Naive thymus-derived CD8-positive, alpha-beta T cell (primary cell): ENCODE measurements at regions not wholly inside any gene's neighbourhood (a gene's known extent, or its start where the extent isn't known, plus 50 kb on each side); places are given as distances from the start of the nearest gene placed in this dataset.

Experiments used
- ATAC-seq, 2 donors: fragments of 150-1000 bp; cut with Tn5 transposase in 1 of 2; sonication (Bioruptor Pico), chemical (Tn5 transposase) in 1 of 2; 1 replicate in 1 of 2; 2 replicates in 1 of 2; pipeline ENCODE4 v1.10.0; 2021; ENCODE audit warnings: mild to moderate bottlenecking in 2 of 2, moderate library complexity in 2 of 2
- POLR2A ChIA-PET: fragments of 350-600 bp; sonication (Branson Sonifier 250); formaldehyde crosslinking; loops from one replicate; lab custom pipeline; 2021; ENCODE audit warnings: antibody characterized with exemption; lab: Charles Lee
- DNase-seq, 10 donors: peaks; one replicate each; pipeline versions ENCODE4 v3.0.0 to v3.0.0-alpha.2; 2020 to 2022
- H3K27ac Mint-ChIP-seq, 10 donors: one replicate each; pipeline ENCODE4 v1.8.0; 2020 to 2022; ENCODE audit warnings: mild to moderate bottlenecking in 10 of 10, mixed read lengths in 10 of 10, moderate library complexity in 4 of 10, inconsistent platforms in 1 of 10
- H3K27me3 Mint-ChIP-seq, 5 donors: one replicate each; pipeline ENCODE4 v1.8.0; 2021 to 2022; ENCODE audit warnings: mixed read lengths in 5 of 5
- H3K36me3 Mint-ChIP-seq, 3 donors: one replicate each; pipeline ENCODE4 v1.8.0; 2020 to 2022; ENCODE audit warnings: mixed read lengths in 3 of 3, mild to moderate bottlenecking in 2 of 3, inconsistent platforms in 1 of 3
- H3K4me1 Mint-ChIP-seq, 4 donors: one replicate each; pipeline ENCODE4 v1.8.0; 2021 to 2022; ENCODE audit warnings: mixed read lengths in 4 of 4
- H3K4me3 Mint-ChIP-seq, 10 donors: one replicate each; pipeline ENCODE4 v1.8.0; 2020 to 2022; ENCODE audit warnings: mild to moderate bottlenecking in 10 of 10, mixed read lengths in 10 of 10, moderate library complexity in 6 of 10, inconsistent platforms in 1 of 10
- H3K9me3 Mint-ChIP-seq, 9 donors: one replicate each; pipeline ENCODE4 v1.8.0; 2020 to 2022; ENCODE audit warnings: mixed read lengths in 9 of 9, mild to moderate bottlenecking in 3 of 9, inconsistent platforms in 1 of 9, moderate library complexity in 1 of 9

DNA sequence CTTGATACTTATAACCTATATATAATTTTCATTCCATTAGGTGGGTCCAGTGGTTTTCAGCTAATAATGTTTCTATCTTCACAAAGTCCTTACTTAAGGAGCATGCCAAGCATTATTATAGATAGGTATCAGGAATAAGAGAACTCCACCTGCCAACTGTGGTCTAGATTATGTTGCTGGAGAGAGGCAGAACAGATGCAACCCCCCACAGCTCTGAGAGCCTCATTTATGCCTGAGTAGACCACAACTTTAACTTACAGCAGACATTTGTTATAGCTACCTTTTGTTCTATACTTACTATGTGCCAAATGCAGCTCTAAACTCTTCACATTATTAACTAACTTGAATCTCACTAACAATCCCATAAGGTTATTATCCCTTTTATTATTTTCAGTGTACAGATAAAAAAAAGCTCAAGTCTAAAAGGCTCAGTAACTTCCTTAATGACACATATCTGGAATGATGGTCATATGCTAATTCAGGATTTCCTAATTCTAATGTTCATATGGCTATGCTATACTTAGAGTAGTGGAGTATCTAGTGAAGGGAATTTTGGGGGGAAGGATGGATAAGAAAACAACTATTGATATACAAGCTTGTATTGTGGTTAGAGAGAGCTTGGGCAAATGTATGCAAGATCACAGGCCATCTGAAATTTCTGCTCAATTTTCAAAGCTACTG, 119.1 kb upstream of the RND3 start:
- Mint-ChIP-seq H3K27ac (no peak overlapping the region), H3K9me3 (no peaks in the 10 kb centered on the region), H3K27me3 (no peaks in the 10 kb centered on the region), H3K4me3 (no peak overlapping the region), H3K36me3 (no peaks in the 10 kb centered on the region), H3K4me1 (no peaks in the 10 kb centered on the region)
- ATAC-seq (no peak), DNase-seq (no peak)
- POLR2A ChIA-PET, result no interaction called here

DNA sequence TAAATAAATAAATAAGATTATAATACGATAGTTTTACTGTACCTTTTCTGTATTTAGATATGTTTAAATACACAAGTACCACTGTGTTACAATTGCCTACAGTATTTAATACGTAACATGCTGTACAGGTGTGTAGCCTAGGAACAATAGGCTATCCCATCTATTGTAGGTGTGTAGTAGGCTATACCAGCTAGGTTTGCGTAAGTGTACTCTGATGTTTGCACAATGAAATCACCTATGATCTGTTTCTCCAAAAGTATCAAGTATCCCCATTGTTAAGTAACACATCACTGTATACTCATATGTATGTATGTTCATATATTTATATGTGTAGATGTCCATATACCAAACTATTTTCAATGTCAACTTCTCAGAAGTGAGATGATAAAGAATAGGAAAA, 118.2 kb upstream of the RND3 start:
- H3K4me3 Mint-ChIP-seq, result no peak overlapping the region
- no peak for DNase-seq
- no peaks in the 10 kb centered on the region for H3K4me1 Mint-ChIP-seq
- H3K9me3 Mint-ChIP-seq, result no peaks in the 10 kb centered on the region
- no peak overlapping the region for H3K27ac Mint-ChIP-seq
- ATAC-seq, result no peak
- no peaks in the 10 kb centered on the region for H3K36me3 Mint-ChIP-seq
- H3K27me3 Mint-ChIP-seq, result no peaks in the 10 kb centered on the region
- POLR2A ChIA-PET, result no interaction called here

DNA sequence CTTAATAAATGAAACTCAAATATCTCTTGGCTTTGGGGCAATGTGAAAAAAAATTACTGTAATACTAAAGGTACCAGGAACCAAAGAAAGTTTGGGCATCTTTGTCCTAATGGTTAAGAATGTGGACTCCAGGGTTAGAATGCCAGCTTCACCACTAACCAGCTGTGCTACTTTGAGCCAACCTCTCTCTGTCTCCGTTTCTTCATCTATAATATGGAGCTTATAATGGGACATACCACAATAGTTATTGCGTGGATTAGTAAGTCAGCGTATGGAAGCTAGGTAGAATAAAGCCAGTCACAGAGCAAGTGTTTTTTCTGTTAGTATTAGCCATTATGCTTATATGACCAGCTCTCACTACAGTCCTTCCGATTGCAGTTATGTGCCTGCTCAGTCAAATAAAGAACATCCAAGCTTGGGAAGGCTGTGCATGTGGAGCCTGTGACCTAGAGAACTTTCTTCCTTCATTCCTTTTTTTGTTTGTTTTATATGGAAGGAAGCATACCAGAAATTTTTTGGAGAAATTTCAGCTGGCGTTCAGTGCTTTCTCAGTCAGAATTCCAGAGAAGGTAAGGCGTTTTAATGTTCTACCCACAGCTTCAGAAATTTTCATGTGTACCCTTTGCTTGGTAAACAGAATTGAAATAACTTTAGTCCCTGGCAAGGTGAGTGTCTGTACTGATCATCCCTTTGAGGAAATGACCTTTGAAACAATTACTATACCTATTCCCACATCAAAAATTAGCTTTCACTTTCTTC, 114.0 kb upstream of the RND3 start:
- Mint-ChIP-seq H3K36me3 (no peaks in the 10 kb centered on the region), H3K9me3 (no peaks in the 10 kb centered on the region), H3K27ac (no peak overlapping the region), H3K4me1 (no peaks in the 10 kb centered on the region), H3K4me3 (no peak overlapping the region), H3K27me3 (peaks cover 0 to 1% (median 0%) of the 10 kb centered on the region in 5 donors)
- DNase-seq (no peak), ATAC-seq (no peak)
- POLR2A ChIA-PET, result no interaction called here

DNA sequence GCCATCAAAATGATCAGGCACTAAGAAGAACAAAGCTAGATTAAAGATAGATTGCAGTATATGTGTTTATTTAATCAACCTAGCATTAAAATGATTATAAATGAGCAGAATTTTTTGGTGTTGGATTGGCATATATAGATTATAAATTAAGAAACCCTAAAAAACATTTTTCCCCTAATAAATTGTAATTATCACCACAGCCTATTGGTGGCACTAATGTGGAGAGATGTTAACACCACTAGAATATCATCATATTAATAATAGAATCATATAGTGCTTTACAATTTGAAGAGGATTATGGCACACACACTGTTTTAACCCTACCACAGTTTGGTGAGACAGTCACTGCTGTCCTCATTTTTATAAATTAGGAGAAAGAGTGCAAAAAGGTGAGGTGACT, 112.4 kb upstream of the RND3 start:
- no peaks in the 10 kb centered on the region for H3K36me3 Mint-ChIP-seq
- no peak for ATAC-seq
- no peak overlapping the region for H3K27ac Mint-ChIP-seq
- DNase-seq, result no peak
- no peaks in the 10 kb centered on the region for H3K4me1 Mint-ChIP-seq
- H3K9me3 Mint-ChIP-seq, result no peaks in the 10 kb centered on the region
- H3K4me3 Mint-ChIP-seq, result no peak overlapping the region
- peaks cover 0 to 1% (median 0%) of the 10 kb centered on the region in 5 donors for H3K27me3 Mint-ChIP-seq
- POLR2A ChIA-PET, result no interaction called here

DNA sequence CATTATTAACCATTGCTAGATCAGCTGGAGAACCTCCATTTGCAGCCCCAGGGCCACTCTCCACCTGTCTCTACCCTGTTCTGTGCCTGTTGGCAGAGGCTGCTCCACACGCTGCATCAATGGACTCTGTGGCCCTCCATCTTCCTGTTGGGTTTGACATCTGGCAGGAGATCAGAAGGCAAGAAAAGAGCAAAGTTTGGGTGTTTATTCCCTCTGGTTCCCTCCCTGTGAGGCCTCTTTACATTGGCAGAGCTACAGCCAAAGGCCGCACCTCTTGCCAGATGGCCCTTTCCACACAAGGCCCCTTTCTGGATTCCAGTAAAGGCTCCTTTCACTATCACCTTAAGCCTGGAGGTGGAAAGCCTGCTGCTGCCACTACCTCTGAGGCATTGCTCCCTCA, 110.9 kb upstream of the RND3 start:
- no peaks in the 10 kb centered on the region for H3K36me3 Mint-ChIP-seq
- DNase-seq, result no peak
- peaks cover 0 to 1% (median 0%) of the 10 kb centered on the region in 5 donors for H3K27me3 Mint-ChIP-seq
- no peaks in the 10 kb centered on the region for H3K9me3 Mint-ChIP-seq
- POLR2A ChIA-PET, result no interaction called here
- no peak for ATAC-seq
- H3K27ac Mint-ChIP-seq, result no peak overlapping the region
- H3K4me1 Mint-ChIP-seq, result no peaks in the 10 kb centered on the region
- no peak overlapping the region for H3K4me3 Mint-ChIP-seq

DNA sequence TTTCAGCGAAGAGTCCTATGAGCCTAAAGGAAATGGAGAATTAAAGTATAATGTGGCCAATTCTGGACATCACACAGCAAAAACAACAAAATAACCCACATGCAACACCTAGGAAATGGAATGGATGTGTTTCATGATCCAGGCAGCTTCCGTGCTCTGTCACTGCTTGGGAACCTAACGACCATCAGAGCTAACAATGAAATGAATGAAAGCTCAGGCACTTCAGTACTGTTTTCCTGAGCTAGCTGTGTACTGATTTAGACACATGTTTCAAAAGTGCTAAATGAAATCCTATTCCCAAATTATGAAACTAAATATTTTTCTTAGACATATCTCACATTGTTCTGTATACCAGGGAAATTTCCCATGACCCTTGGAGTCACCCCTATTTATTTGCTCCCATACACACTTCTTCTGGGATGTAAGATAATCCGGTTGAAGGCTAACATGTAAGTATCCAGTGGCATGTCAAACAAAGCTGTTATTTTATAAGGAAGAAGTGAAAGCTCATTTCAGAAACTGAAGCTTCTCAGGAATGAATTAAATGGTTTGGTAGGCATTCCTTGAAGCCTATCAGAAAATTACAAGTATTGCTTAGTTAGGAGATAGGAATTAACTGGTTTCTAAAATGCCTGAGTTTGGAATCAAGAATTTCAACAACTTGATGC, 108.5 kb upstream of the RND3 start:
- POLR2A ChIA-PET, result no interaction called here
- DNase-seq, result no peak
- Mint-ChIP-seq H3K36me3 (no peaks in the 10 kb centered on the region), H3K27ac (no peak overlapping the region), H3K9me3 (no peaks in the 10 kb centered on the region), H3K27me3 (peaks cover 0 to 1% (median 0%) of the 10 kb centered on the region in 5 donors), H3K4me1 (no peaks in the 10 kb centered on the region), H3K4me3 (no peak overlapping the region)
- ATAC-seq, result no peak

DNA sequence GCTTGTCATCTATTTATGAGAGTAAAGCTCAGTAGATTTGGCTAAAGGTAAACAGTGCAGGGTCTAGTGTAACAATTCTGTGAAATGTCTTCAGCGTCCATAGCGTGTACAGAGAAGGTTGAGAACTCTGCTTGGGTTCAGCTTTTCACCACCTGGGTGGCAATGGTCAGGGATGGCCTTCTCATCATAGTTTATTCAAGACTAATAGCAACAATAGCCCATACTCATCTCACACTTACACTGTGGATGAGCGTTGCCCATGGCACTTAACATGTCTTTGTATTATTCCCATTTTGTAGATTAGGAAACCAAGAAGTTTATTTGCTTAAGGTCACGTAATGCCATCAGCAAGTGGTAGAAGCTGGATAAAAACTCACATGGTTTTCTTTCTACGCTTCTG, 106.8 kb upstream of the RND3 start:
- Mint-ChIP-seq H3K4me1 (no peaks in the 10 kb centered on the region), H3K36me3 (no peaks in the 10 kb centered on the region), H3K9me3 (no peaks in the 10 kb centered on the region), H3K4me3 (no peak overlapping the region), H3K27me3 (peaks cover 0 to 1% (median 0%) of the 10 kb centered on the region in 5 donors), H3K27ac (no peak overlapping the region)
- ATAC-seq (no peak), DNase-seq (no peak)
- POLR2A ChIA-PET, result no interaction called here

DNA sequence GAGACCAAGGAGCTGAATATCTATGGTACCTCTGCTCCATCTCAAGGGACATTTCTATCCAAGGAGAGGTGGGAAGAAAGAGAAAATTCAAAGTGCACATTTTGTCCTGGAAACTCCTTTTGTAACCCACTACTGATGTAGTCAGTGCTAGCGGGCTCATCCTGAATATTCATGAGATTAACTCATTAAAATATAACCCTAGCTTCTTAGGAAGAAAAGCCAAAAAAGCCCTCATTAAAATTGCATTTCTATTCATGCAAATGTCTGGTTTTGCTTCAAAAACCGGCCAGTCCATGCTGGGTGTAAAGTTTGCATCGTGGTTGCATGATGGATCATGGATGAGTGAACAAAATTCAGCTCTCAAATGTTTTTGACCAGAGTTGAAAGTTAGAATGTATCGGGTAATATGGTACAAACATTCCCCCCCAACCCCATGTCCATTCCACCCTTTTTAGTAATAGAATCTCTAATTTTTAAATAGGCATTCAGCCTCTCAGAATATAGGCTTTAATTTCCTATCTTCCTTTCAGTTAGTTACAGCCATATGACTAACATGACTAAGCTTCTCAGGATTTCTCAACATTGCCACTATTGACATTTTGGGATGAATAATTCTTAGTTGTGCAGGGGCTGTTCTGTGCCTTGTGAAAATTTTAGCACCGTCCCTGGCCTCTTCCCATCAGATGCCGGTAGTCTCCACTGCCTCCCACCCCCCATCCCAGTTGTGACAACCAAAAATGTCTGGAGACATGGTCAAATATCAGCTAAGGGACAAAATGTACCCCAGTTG, 104.2 kb upstream of the RND3 start:
- H3K4me3 Mint-ChIP-seq, result no peak overlapping the region
- H3K9me3 Mint-ChIP-seq, result no peaks in the 10 kb centered on the region
- no peaks in the 10 kb centered on the region for H3K4me1 Mint-ChIP-seq
- no peaks in the 10 kb centered on the region for H3K27me3 Mint-ChIP-seq
- DNase-seq, result no peak
- no peak for ATAC-seq
- POLR2A ChIA-PET, result no interaction called here
- no peaks in the 10 kb centered on the region for H3K36me3 Mint-ChIP-seq
- H3K27ac Mint-ChIP-seq, result no peak overlapping the region

DNA sequence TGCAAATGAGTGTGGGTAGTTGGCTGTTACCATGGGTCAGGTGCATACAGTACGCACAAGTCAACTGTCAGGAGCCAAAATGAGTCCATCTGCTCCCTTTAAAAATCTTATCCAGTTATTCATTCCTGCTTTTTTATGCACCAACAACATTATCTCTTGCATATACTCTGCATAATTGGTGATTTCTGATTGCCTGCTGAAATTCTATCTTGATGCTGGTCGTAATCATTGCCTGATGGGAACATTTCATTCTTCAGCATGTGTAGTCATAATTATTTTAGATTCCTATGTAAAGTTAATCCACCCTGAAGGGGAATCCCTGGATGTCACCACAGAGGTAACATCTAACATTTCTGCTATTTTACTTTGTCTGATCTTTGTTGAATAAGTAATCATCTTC, 102.2 kb upstream of the RND3 start:
- ATAC-seq (no peak), DNase-seq (no peak)
- Mint-ChIP-seq H3K27me3 (peaks cover 0 to 2% (median 0%) of the 10 kb centered on the region in 5 donors), H3K4me3 (no peak overlapping the region), H3K36me3 (no peaks in the 10 kb centered on the region), H3K27ac (no peak overlapping the region), H3K9me3 (no peaks in the 10 kb centered on the region), H3K4me1 (no peaks in the 10 kb centered on the region)
- POLR2A ChIA-PET, result no interaction called here

DNA sequence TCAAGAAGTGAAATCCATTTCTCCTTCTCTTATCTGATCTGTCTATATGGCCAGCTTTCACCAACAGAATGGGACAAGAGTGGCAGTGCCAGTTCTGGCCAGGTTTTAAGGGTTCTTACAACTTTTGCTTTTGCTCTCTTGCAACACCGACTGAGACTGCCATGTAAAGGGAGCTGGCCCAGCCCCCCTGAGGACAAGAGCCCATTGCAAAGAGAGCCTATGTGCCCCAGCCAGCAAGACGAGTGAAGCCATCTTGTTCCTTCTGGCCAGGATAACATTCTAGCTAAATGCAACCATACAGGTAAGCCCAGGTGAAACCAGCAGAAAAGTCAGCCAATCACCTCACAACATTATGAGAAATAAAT, 101.0 kb upstream of the RND3 start:
- POLR2A ChIA-PET, result no interaction called here
- ATAC-seq, result no peak
- H3K27me3 Mint-ChIP-seq, result peaks cover 0 to 2% (median 0%) of the 10 kb centered on the region in 5 donors
- H3K27ac Mint-ChIP-seq, result no peak overlapping the region
- H3K36me3 Mint-ChIP-seq, result no peaks in the 10 kb centered on the region
- no peak for DNase-seq
- no peak overlapping the region for H3K4me3 Mint-ChIP-seq
- no peaks in the 10 kb centered on the region for H3K4me1 Mint-ChIP-seq
- no peaks in the 10 kb centered on the region for H3K9me3 Mint-ChIP-seq

DNA sequence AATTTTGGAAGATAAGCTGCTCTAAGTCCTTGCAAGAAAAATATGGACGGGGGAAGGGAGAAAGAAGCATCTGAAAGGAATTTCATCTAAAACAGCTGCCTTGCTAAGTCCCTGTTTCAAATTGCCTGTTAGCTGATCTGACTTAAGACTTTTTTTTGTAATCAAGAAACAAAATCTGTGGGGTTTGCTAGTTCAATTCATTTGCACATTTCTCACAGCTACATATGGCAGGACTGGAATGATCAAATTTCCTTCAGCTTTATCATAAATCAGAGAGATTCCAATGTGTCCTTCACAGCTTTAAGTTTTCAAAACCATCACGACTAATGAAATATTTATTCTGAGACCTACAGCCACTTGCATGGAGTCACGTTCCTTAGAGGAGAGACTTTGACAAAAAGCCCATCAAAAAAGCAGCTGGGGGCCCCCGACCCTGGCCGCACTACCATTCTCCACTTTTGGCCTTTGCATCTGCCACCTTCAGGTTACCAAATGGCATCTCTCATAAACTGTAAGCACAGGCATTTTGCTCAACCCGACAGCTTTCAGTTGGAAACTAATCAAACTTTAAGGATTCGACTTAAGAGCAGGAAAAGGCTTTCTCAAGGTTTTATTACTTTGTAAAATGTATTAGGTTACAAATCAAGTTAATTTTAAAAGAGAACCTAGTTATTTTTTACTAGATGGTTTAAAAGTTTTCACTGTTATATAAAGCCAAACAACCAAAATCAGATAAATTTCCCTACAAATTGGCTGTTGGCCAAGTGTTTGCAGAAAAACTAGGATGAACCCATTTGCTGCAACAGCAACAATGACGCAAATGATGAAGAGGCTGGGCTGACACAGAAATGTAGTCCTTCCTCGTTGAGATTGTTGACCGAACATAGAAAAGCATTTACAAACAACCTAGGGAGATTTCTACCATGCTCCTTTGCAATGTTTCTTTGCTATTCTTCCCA, 100.4 kb upstream of the RND3 start:
- peaks cover 0 to 2% (median 0%) of the 10 kb centered on the region in 5 donors for H3K27me3 Mint-ChIP-seq
- H3K36me3 Mint-ChIP-seq, result no peaks in the 10 kb centered on the region
- H3K27ac Mint-ChIP-seq, result no peak overlapping the region
- H3K4me1 Mint-ChIP-seq, result no peaks in the 10 kb centered on the region
- H3K9me3 Mint-ChIP-seq, result peaks cover 0 to under 1% (median 0%) of the 10 kb centered on the region in 9 donors
- no peak overlapping the region for H3K4me3 Mint-ChIP-seq
- POLR2A ChIA-PET, result no interaction called here
- ATAC-seq, result no peak
- DNase-seq, result no peak

DNA sequence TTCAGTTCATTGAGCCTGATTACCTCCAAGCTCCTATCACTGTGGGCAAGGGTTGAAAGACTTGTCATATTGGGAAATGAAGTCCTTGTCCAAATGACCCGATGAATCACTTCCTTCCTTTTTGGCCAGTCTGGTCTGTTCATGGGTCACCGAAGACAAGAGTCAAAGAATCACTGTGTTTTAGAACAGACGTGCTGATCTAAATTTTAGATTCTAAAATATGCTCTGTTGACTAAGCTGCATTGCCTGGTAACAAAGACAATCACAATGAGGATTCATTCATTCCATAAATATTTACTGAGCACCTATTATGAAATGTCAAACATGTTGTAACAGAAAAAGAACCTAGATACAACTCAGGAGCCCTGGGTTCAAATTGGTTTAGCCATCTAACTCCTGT, 99.4 kb upstream of the RND3 start:
- no peaks in the 10 kb centered on the region for H3K4me1 Mint-ChIP-seq
- ATAC-seq (no peak), DNase-seq (no peak)
- no peak overlapping the region for H3K4me3 Mint-ChIP-seq
- peaks cover 0 to 9% (median 0%) of the 10 kb centered on the region in 9 donors for H3K9me3 Mint-ChIP-seq
- POLR2A ChIA-PET, result no interaction called here
- no peak overlapping the region for H3K27ac Mint-ChIP-seq
- peaks cover 0 to 2% (median 0%) of the 10 kb centered on the region in 5 donors for H3K27me3 Mint-ChIP-seq
- H3K36me3 Mint-ChIP-seq, result no peaks in the 10 kb centered on the region
